ENCODE measurements at regions not wholly inside any gene's neighbourhood (a gene's known extent, or its start where the extent isn't known, plus 50 kb on each side); places are given as distances from the start of the nearest gene placed in this dataset.

GRCh38 chr4:181592221-181592745, 650.9 kb upstream of the TENM3 start:
- Mint-ChIP-seq H3K36me3 (ENCODE audit: insufficient read depth, unreplicated experiment) (no peaks in the 10 kb centered on the region), H3K27ac (ENCODE audit: unreplicated experiment) (no peak overlapping the region), H3K4me1 (ENCODE audit: low read depth, unreplicated experiment) (no peaks in the 10 kb centered on the region), H3K9me3 (ENCODE audit: unreplicated experiment) (no peaks in the 10 kb centered on the region), H3K27me3 (ENCODE audit: insufficient read depth, unreplicated experiment) (peaks cover 11% of the 10 kb centered on the region), H3K4me3 (ENCODE audit: unreplicated experiment) (no peak overlapping the region)
- H3K4me1 ChIP-seq: no peaks in the 10 kb centered on the region
- TF ChIP-seq CTCF (IDR thresholded peaks at IDR 0.05; ENCODE audit: insufficient read depth in 1 of 2, low read depth in 1 of 2, low read length in 1 of 2, severe bottlenecking in 1 of 2, unreplicated experiment in 1 of 2): no peak
- intact Hi-C loops (cut with micrococcal nuclease; ENCODE audit: unreplicated experiment): no loop called here
- CTCF ChIA-PET: no interaction called here
- no peaks in the 10 kb centered on the region for H3K9me3 ChIP-seq
- DNase-seq: no peak
- H3K27me3 ChIP-seq (replicated peaks; ENCODE audit: control insufficient read depth, insufficient read depth, low read length): no peaks in the 10 kb centered on the region; the same call in 1 of the 2 replicates
- BruUV-seq (replicated peaks): no TSS peak
- H3K4me3 ChIP-seq (ENCODE audit: low read depth, low read length): no peak overlapping the region
- no peaks in the 10 kb centered on the region for H3K36me3 ChIP-seq (ENCODE audit: control insufficient read depth, insufficient read depth, low read length)
- POLR2A ChIA-PET: no interaction called here

- Histone ChIP-seq H3K36me3 (ENCODE audit: control insufficient read depth, insufficient read depth, low read length) (no peaks in the 10 kb centered on the region), H3K4me1 (no peaks in the 10 kb centered on the region), H3K4me3 (ENCODE audit: low read depth, low read length) (no peak overlapping the region), H3K9me3 (no peaks in the 10 kb centered on the region), H3K27me3 (replicated peaks; ENCODE audit: control insufficient read depth, insufficient read depth, low read length) (no peaks in the 10 kb centered on the region; the same call in 1 of the 2 replicates)
- Mint-ChIP-seq H3K9me3 (ENCODE audit: unreplicated experiment) (no peaks in the 10 kb centered on the region), H3K4me1 (ENCODE audit: low read depth, unreplicated experiment) (no peaks in the 10 kb centered on the region), H3K27ac (ENCODE audit: unreplicated experiment) (no peak overlapping the region), H3K27me3 (ENCODE audit: insufficient read depth, unreplicated experiment) (peaks cover 2% of the 10 kb centered on the region), H3K4me3 (ENCODE audit: unreplicated experiment) (no peak overlapping the region), H3K36me3 (ENCODE audit: insufficient read depth, unreplicated experiment) (no peaks in the 10 kb centered on the region)
- ChIA-PET CTCF (no interaction called here), POLR2A (no interaction called here)
- intact Hi-C loops (cut with micrococcal nuclease; ENCODE audit: unreplicated experiment): no loop called here
- DNase-seq: no peak
- TF ChIP-seq CTCF (IDR thresholded peaks at IDR 0.05; ENCODE audit: insufficient read depth in 1 of 2, low read depth in 1 of 2, low read length in 1 of 2, severe bottlenecking in 1 of 2, unreplicated experiment in 1 of 2): no peak
- no TSS peak for BruUV-seq (replicated peaks)
Observed at GRCh38 chr4:181593703-181594102, 649.5 kb upstream of the TENM3 start.

GRCh38 chr4:181594188-181594587, 649.0 kb upstream of the TENM3 start:
- Mint-ChIP-seq H3K27ac (ENCODE audit: unreplicated experiment) (no peak overlapping the region), H3K9me3 (ENCODE audit: unreplicated experiment) (no peaks in the 10 kb centered on the region), H3K27me3 (ENCODE audit: insufficient read depth, unreplicated experiment) (peaks cover 2% of the 10 kb centered on the region), H3K36me3 (ENCODE audit: insufficient read depth, unreplicated experiment) (no peaks in the 10 kb centered on the region), H3K4me3 (ENCODE audit: unreplicated experiment) (no peak overlapping the region), H3K4me1 (ENCODE audit: low read depth, unreplicated experiment) (no peaks in the 10 kb centered on the region)
- H3K9me3 ChIP-seq: no peaks in the 10 kb centered on the region
- no peak for DNase-seq
- no peaks in the 10 kb centered on the region for H3K36me3 ChIP-seq (ENCODE audit: control insufficient read depth, insufficient read depth, low read length)
- intact Hi-C loops (cut with micrococcal nuclease; ENCODE audit: unreplicated experiment): no loop called here
- no peaks in the 10 kb centered on the region; the same call in 1 of the 2 replicates for H3K27me3 ChIP-seq (replicated peaks; ENCODE audit: control insufficient read depth, insufficient read depth, low read length)
- no peak for TF ChIP-seq CTCF (IDR thresholded peaks at IDR 0.05; ENCODE audit: insufficient read depth in 1 of 2, low read depth in 1 of 2, low read length in 1 of 2, severe bottlenecking in 1 of 2, unreplicated experiment in 1 of 2)
- CTCF ChIA-PET: no interaction called here
- H3K4me3 ChIP-seq (ENCODE audit: low read depth, low read length): no peak overlapping the region
- BruUV-seq (replicated peaks): no TSS peak
- H3K4me1 ChIP-seq: no peaks in the 10 kb centered on the region
- POLR2A ChIA-PET: no interaction called here

Measured in Caco-2 (cell line).